Loucy (cell line): ENCODE measurements at regions not wholly inside any gene's neighbourhood (a gene's known extent, or its start where the extent isn't known, plus 50 kb on each side); places are given as distances from the start of the nearest gene placed in this dataset.

ENCODE experiments used
- H2AFZ ChIP-seq: fragments of 200-600 bp; sonication (generic); 2 replicates; pipeline ENCODE4 v1.6.0; 2016; ENCODE audit warnings: antibody characterized with exemption, mild to moderate bottlenecking, low read length, moderate library complexity
- H3F3A ChIP-seq: fragments of 200-600 bp; 2 replicates; pipeline ENCODE4 v1.6.0; 2016; ENCODE audit warnings: antibody characterized with exemption, low read depth, mild to moderate bottlenecking
- H3K27me3 ChIP-seq: fragments of 200-600 bp; sonication (generic); 2 replicates; pipeline ENCODE4 v1.6.1; 2014; ENCODE audit warnings: low read length, mild to moderate bottlenecking; ENCODE audit not compliant: insufficient read depth, poor library complexity, severe bottlenecking
- H3K36me3 ChIP-seq: fragments of 200-600 bp; sonication (generic); 2 replicates; pipeline ENCODE4 v1.6.1; 2016; ENCODE audit warnings: low read length; ENCODE audit not compliant: insufficient read depth
- H3K4me1 ChIP-seq: fragments of 200-600 bp; sonication (generic); 2 replicates; pipeline ENCODE4 v1.5.1; 2014; ENCODE audit warnings: low read length, mild to moderate bottlenecking; ENCODE audit not compliant: insufficient read depth, poor library complexity, severe bottlenecking
- H3K4me2 ChIP-seq: fragments of 200-600 bp; sonication (generic); 2 replicates; pipeline ENCODE4 v1.6.0; 2014; ENCODE audit warnings: antibody characterized with exemption, low read length, low read depth, mild to moderate bottlenecking; ENCODE audit not compliant: poor library complexity, severe bottlenecking
- H3K4me3 ChIP-seq: fragments of 200-600 bp; sonication (generic); 2 replicates; pipeline ENCODE4 v1.5.1; 2014; ENCODE audit warnings: low read length, mild to moderate bottlenecking, mixed read lengths; ENCODE audit not compliant: poor library complexity, severe bottlenecking
- H3K79me2 ChIP-seq: fragments of 200-600 bp; sonication (generic); 2 replicates; pipeline ENCODE4 v1.6.1; 2014; ENCODE audit warnings: low read length; ENCODE audit not compliant: insufficient read depth
- H3K9ac ChIP-seq: fragments of 200-600 bp; sonication (generic); 2 replicates; pipeline ENCODE4 v1.6.0; 2014; ENCODE audit warnings: mild to moderate bottlenecking, low read depth, low read length, moderate library complexity; ENCODE audit not compliant: poor library complexity, severe bottlenecking
- H3K9me2 ChIP-seq: fragments of 200-600 bp; sonication (generic); replicated peaks from 2 replicates; pipeline ENCODE4 v1.6.1; 2016; ENCODE audit warnings: low read depth, low read length, mixed read lengths
- H3K9me3 ChIP-seq: fragments of 200-600 bp; sonication (generic); 2 replicates; pipeline ENCODE4 v1.6.1; 2014; ENCODE audit warnings: mild to moderate bottlenecking, antibody characterized with exemption, low read length, low read depth; ENCODE audit not compliant: insufficient read depth
- H4K20me1 ChIP-seq: fragments of 200-600 bp; sonication (generic); 2 replicates; pipeline ENCODE4 v1.6.0; 2014; ENCODE audit warnings: antibody characterized with exemption, low read length, mild to moderate bottlenecking; ENCODE audit not compliant: insufficient read depth, poor library complexity, severe bottlenecking
- CTCF ChIP-seq: fragments of 200-600 bp; sonication (generic); conservative IDR thresholded peaks from 2 replicates; pipeline ENCODE4 v1.5.1; 2014; ENCODE audit warnings: mild to moderate bottlenecking, antibody characterized with exemption, low read length
- EZH2phosphoT487 ChIP-seq: fragments of 200-600 bp; IDR thresholded peaks from 2 replicates; pipeline ENCODE4 v1.6.1; 2018; ENCODE audit warnings: antibody characterized with exemption, mild to moderate bottlenecking, moderate library complexity, borderline replicate concordance

GRCh38 chrX:121238093-121238492, 190.7 kb downstream of the GLUD2 start:
- no peaks in the 10 kb centered on the region for H3K9me3 ChIP-seq
- H3K36me3 ChIP-seq = no peaks in the 10 kb centered on the region
- no peaks in the 10 kb centered on the region for H3F3A ChIP-seq
- H2AFZ ChIP-seq = no peak overlapping the region
- TF ChIP-seq CTCF (no peak), EZH2phosphoT487 (no peak)
- H3K79me2 ChIP-seq = no peaks in the 10 kb centered on the region
- no peaks in the 10 kb centered on the region for H4K20me1 ChIP-seq
- no peaks in the 10 kb centered on the region for H3K9me2 ChIP-seq
- H3K4me1 ChIP-seq = no peaks in the 10 kb centered on the region
- H3K27me3 ChIP-seq = no peaks in the 10 kb centered on the region
- no peak overlapping the region for H3K9ac ChIP-seq
- no peak overlapping the region for H3K4me2 ChIP-seq
- no peak overlapping the region for H3K4me3 ChIP-seq

- H4K20me1 ChIP-seq = no peaks in the 10 kb centered on the region
Observed at GRCh38 chrX:121244511-121244910, 197.1 kb downstream of the GLUD2 start.

GRCh38 chrX:121245763-121246162, 198.4 kb downstream of the GLUD2 start:
- Histone ChIP-seq H2AFZ (no peak overlapping the region), H3F3A (no peaks in the 10 kb centered on the region), H3K4me3 (no peak overlapping the region), H3K9ac (no peak overlapping the region), H3K36me3 (no peaks in the 10 kb centered on the region), H3K9me3 (no peaks in the 10 kb centered on the region), H3K4me1 (no peaks in the 10 kb centered on the region), H3K9me2 (no peaks in the 10 kb centered on the region), H3K4me2 (no peak overlapping the region), H3K27me3 (no peaks in the 10 kb centered on the region), H4K20me1 (no peaks in the 10 kb centered on the region), H3K79me2 (no peaks in the 10 kb centered on the region)
- no peak for TF ChIP-seq CTCF
- TF ChIP-seq EZH2phosphoT487 = no peak

More at GRCh38 chrX:121244511-121244910, 197.1 kb downstream of the GLUD2 start:
- Histone ChIP-seq H3K79me2 (no peaks in the 10 kb centered on the region), H3K4me1 (no peaks in the 10 kb centered on the region), H3K4me2 (no peak overlapping the region), H3K9me3 (no peaks in the 10 kb centered on the region), H3K36me3 (no peaks in the 10 kb centered on the region), H3K27me3 (no peaks in the 10 kb centered on the region), H3K9me2 (no peaks in the 10 kb centered on the region), H3F3A (no peaks in the 10 kb centered on the region), H2AFZ (no peak overlapping the region), H3K4me3 (no peak overlapping the region), H3K9ac (no peak overlapping the region)
- TF ChIP-seq CTCF (no peak), EZH2phosphoT487 (no peak)
